Fibroblast of gingiva (primary cell): ENCODE measurements at regions not wholly inside any gene's neighbourhood (a gene's known extent, or its start where the extent isn't known, plus 50 kb on each side); places are given as distances from the start of the nearest gene placed in this dataset.

Source experiments
- DNase-seq: peaks from one replicate; pipeline ENCODE4 v3.0.0-alpha.2; 2011; ENCODE audit warnings: low read depth

- DNase-seq: no peak
Observed at GRCh38 chr17:5951912-5952311, 118.3 kb upstream of the WSCD1 start.

DNA sequence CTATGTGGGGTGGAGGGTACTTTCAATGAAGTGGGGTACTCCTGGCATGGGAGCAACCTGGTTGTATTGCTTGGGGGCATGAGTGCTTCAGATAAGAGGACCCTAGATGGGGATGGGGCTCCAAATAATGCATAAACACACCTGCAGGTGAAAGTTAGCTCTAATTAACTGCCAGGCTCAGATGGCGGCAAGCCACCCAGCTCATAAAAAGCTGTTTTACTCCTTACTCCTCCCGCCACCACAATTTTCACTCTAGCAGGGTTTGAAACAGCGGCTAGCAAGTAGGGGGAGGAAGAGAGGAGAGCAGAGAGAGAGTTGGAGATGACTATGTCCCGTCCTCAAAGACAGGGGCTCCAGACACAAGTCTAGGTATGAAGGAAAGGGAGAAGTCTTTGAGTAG lies 117.7 kb upstream of the WSCD1 start:
- no peak for DNase-seq

GRCh38 chr17:5955764-5956163 lies 114.4 kb upstream of the WSCD1 start:
- no peak for DNase-seq

- no peak for DNase-seq
Observed at GRCh38 chr17:5958850-5959249, 111.3 kb upstream of the WSCD1 start.

- DNase-seq: no peak
Observed at GRCh38 chr17:5962371-5962770, 107.8 kb upstream of the WSCD1 start.

DNA sequence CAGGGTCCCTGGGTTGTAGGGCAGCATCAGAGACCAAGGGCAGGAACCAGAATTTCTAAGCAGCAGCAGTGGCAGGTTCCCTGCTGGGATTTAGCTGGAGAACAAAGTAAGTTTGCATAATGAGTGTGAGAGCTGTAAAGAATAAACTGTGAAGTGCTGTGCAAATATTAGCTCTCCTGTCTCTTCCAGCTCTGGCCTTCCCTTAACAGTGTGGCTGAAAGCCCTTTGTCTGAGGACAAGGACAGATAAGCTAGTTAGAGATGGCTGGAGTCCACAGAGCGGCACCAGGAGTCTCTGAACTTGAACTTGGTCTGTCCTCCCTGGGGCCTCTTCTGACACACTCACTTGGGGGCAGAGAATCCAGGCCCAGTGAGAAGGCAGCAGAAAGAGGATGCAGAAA lies 98.2 kb upstream of the WSCD1 start:
- DNase-seq: no peak

DNA sequence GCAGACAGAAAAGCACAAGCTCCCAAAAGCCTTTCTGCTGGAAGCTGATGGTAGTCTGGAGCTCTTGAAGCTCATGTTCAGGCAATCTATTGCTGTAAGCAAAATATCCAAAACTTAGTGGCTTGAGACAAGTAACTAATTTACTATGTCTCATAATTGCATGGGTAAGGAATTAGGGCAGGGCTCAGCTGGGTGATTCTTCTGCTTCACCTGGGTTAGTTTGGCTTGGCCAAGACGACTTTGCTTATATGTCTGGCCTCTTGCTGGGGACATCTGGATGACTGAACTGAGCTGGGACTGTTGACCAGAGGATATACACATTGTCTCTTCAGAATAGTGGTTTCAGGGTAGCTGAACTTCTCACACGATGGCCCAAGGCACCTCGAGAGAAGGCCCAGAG lies 96.8 kb upstream of the WSCD1 start:
- DNase-seq: no peak

- DNase-seq: no peak
Observed at GRCh38 chr17:5975661-5976060, 94.5 kb upstream of the WSCD1 start.

DNA sequence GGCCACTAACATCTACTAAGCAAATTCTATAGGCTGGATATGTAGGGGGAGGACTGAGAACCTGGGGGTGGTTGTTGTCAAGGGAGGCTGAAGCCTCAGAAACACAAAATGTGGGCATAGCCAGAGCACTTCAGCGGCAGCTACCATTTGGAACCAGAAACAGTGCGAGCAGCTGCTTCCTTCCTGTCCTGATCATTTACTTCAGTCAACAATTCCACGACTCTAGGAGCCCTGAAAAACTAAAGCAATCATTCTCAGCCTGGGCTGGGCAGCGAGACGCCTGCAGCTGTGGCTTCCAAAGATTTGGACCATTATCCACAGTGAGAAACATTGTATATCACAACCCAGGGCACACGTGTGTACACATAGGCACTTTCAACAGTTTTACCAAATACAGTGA lies 93.9 kb upstream of the WSCD1 start:
- DNase-seq: no peak

- DNase-seq: no peak
Observed at GRCh38 chr17:5978496-5978895, 91.7 kb upstream of the WSCD1 start.

DNA sequence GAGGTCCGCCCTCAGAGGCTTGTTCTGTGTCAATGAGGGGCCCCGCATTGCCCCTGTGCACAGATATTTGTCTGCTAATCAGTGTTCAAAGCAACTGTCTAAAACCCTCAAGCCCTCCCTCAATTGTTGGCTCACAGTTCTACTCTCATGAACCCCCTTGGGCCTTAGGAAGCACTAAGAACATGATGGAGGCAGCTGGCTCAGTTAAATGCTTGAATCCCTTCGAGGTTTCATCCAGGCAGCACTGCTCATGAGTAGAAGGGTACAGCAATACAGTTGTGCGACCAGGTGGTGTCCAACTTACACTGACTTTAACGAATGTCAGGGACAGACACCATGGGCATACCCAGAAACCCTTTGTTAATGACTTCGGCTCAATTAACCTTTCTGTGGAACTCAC lies 89.2 kb upstream of the WSCD1 start:
- DNase-seq: no peak

GRCh38 chr17:5986644-5987043 lies 83.5 kb upstream of the WSCD1 start:
- no peak for DNase-seq

GRCh38 chr17:6000426-6000825 lies 69.8 kb upstream of the WSCD1 start:
- peak; percentile 67 for DNase-seq

- DNase-seq: peak; percentile 93
Observed at GRCh38 chr17:6003221-6003620, 67.0 kb upstream of the WSCD1 start.

GRCh38 chr17:6005939-6006338 lies 64.2 kb upstream of the WSCD1 start:
- no peak for DNase-seq

DNA sequence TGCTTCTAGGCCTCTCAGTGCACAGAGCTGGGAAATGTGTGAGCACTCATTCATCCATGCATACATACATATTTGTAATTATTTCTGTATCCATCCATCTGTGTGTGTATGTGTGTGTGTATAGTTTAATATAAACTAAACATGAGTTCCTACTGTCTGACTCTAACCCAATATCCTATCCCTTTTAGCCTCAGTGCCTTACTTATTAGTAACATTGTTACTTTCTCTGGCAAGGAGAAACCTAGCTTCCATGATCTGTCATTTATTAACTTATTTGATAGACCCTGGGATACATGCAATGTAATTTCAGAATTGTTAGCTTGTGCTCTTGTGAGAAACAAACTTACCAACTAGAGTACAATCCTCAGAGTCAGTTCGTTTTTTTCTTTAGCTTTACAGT lies 59.0 kb upstream of the WSCD1 start:
- no peak for DNase-seq

- DNase-seq: no peak
Observed at GRCh38 chr17:6018788-6019187, 51.4 kb upstream of the WSCD1 start.

GRCh38 chr17:6019959-6020358 lies 50.2 kb upstream of the WSCD1 start:
- no peak for DNase-seq

DNA sequence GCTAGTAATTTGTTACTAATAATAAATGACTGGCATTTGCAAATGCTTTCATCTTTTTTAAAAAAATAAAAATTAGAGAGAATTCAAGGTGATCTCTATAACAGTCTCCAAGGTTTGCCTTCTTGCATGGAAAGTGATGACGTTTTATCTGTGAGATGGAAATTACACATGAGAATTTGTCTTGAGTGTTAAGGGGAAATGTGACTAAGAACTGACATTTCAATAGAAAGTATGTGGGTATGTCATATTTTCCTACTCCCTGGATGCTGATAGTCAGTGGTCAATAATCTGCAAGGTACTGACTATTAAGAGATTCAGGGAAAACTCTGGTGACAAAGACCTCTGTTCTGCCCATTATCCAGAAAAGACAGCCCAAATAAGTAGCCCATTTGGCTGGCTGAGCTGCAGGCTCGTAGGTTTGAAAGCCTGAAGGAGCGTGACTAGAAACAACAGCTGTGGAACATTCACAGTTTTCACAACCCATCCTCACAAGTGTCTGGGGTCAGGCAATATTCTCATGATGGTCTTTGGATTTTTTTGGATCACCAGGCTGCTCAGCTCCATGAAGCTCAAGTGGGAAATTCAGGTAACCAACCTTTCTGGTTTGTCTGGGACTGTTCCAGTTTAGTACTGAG lies 49.7 kb upstream of the WSCD1 start:
- DNase-seq: no peak
